ENCODE measurements at regions not wholly inside any gene's neighbourhood (a gene's known extent, or its start where the extent isn't known, plus 50 kb on each side); places are given as distances from the start of the nearest gene placed in this dataset.

GRCh38 chr6:53974941-53975340 is 136.3 kb upstream of the MLIP start:
- no peak for DNase-seq (ENCODE audit: low spot score)

- no peak for DNase-seq (ENCODE audit: low spot score)
Measured at GRCh38 chr6:53975941-53976615, 135.2 kb upstream of the MLIP start.

GRCh38 chr6:53977551-53977950 is 133.7 kb upstream of the MLIP start:
- no peak for DNase-seq (ENCODE audit: low spot score)

GRCh38 chr6:53979468-53980067 is 131.7 kb upstream of the MLIP start:
- peak; percentile 26 for DNase-seq (ENCODE audit: low spot score)

- no peak for DNase-seq (ENCODE audit: low spot score)
Measured at GRCh38 chr6:53982366-53983050, 128.7 kb upstream of the MLIP start.

GRCh38 chr6:53983301-53983700 is 127.9 kb upstream of the MLIP start:
- no peak for DNase-seq (ENCODE audit: low spot score)

GRCh38 chr6:53984163-53984562 is 127.1 kb upstream of the MLIP start:
- DNase-seq (ENCODE audit: low spot score): no peak

- no peak for DNase-seq (ENCODE audit: low spot score)
Measured at GRCh38 chr6:53984581-53984980, 126.7 kb upstream of the MLIP start.

- DNase-seq (ENCODE audit: low spot score): no peak
Measured at GRCh38 chr6:53985366-53985765, 125.9 kb upstream of the MLIP start.

- peak; percentile 5 for DNase-seq (ENCODE audit: low spot score)
Measured at GRCh38 chr6:53986165-53986720, 125.0 kb upstream of the MLIP start.

GRCh38 chr6:53986721-53987521 is 124.3 kb upstream of the MLIP start:
- DNase-seq (ENCODE audit: low spot score): no peak

GRCh38 chr6:53987522-53987888 is 123.7 kb upstream of the MLIP start:
- DNase-seq (ENCODE audit: low spot score): no peak

- no peak for DNase-seq (ENCODE audit: low spot score)
Measured at GRCh38 chr6:53989504-53989903, 121.7 kb upstream of the MLIP start.

GRCh38 chr6:53992522-53992921 is 118.7 kb upstream of the MLIP start:
- DNase-seq (ENCODE audit: low spot score): no peak

- no peak for DNase-seq (ENCODE audit: low spot score)
Measured at GRCh38 chr6:53994201-53994600, 117.0 kb upstream of the MLIP start.

GRCh38 chr6:53995935-53996334 is 115.3 kb upstream of the MLIP start:
- no peak for DNase-seq (ENCODE audit: low spot score)

- no peak for DNase-seq (ENCODE audit: low spot score)
Measured at GRCh38 chr6:53998303-53998702, 112.9 kb upstream of the MLIP start.

- DNase-seq (ENCODE audit: low spot score): no peak
Measured at GRCh38 chr6:53999088-53999755, 112.0 kb upstream of the MLIP start.

GRCh38 chr6:54002116-54002515 is 109.1 kb upstream of the MLIP start:
- DNase-seq (ENCODE audit: low spot score): no peak

- no peak for DNase-seq (ENCODE audit: low spot score)
Measured at GRCh38 chr6:54003316-54003715, 107.9 kb upstream of the MLIP start.

GRCh38 chr6:54008589-54008988 is 102.7 kb upstream of the MLIP start:
- DNase-seq (ENCODE audit: low spot score): no peak
